Ishikawa (cell line): ENCODE measurements at regions not wholly inside any gene's neighbourhood (a gene's known extent, or its start where the extent isn't known, plus 50 kb on each side); places are given as distances from the start of the nearest gene placed in this dataset.

Experiments used
- REST ChIP-seq: IDR thresholded peaks from 2 replicates; pipeline ENCODE4 v1.6.1; 2012; ENCODE audit warnings: low read depth, mild to moderate bottlenecking
- ZBTB7A ChIP-seq: IDR thresholded peaks from 2 replicates; pipeline ENCODE4 v1.6.1; 2012; ENCODE audit warnings: low read depth

GRCh38 chr2:2561346-2562095, 230.4 kb upstream of the MYT1L start:
- no peak for TF ChIP-seq REST
- TF ChIP-seq ZBTB7A: no peak
